ENCODE measurements at regions not wholly inside any gene's neighbourhood (a gene's known extent, or its start where the extent isn't known, plus 50 kb on each side); places are given as distances from the start of the nearest gene placed in this dataset.
"Not testable (repeated sequence)": the region's sequence is repeated elsewhere in the genome, so short reads cannot be mapped to it uniquely, and the experiment has no call there.

DNA sequence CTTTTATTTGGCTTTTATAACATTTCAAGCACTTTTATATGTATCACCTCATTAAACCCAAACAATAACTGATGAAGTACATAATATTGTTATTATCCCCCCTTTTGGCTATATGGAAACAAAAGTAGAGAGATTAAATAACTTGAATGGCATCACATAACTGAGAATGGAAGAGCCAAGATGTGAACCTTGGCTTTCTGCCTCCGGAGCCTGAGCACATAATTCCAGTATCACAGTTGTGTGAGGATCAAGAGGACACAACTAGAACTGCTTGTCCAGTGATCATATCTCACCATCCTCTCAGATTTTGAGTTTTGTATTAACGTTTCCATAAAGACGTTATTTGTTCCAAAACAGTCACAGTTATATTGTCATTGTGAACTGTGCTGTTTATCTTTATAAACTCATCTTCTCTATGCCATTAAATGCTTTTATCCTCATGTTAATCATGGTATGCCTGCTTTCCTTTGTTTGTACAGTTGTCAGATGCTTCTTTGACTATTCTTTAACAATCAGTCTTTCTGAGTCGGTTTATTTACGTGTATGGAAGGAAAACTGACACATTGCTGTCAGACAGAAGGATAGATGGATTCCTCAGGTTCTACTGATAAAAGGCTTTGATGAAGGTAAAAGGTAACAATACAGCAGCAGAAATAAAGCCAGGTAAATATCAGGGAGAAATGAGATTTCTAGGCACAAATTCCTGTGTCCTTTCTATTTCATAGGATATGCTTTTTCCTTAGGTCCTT lies 92.0 kb upstream of the FAM13C start:
- no peak for DNase-seq (ENCODE audit: low read depth in 2 of 2)

DNA sequence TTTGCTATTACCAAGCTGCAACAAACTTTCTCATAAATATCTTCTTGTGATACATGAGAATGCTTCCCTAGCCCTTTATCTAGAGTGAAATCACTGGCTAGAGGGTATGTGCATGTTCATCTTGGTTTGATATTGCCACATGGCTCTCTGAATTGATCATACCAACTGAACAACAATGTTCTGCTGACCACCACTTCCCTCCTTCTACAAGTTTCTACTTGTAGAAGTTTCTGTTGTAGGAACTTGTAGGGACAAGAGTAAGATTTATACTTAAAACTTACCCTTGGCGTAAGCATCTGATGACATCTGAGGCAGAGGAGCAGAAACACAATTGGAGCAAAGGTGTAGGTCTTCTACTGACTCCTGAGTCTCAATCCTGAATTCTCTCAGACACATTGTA lies 86.3 kb upstream of the FAM13C start:
- no peak for DNase-seq (ENCODE audit: low read depth in 2 of 2)

DNA sequence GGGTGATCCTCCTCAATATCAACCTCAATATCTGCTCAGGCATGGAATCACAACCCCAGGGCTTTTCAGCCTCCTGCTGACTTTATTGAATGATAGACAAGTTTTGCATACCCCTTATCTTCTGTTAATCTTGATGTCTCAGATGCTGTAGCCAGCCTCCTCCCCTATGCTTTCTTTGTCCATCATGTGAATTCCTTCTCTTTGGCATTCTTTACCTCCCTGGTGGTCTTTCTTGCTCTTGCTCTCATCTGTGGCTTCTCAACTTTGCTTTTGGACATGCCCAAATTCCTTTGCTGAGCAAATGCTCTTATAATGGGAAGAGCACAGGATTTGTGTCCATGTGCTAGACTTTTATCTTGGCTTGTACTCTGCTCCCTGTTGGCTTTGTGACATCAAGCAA lies 73.4 kb upstream of the FAM13C start:
- no peak for DNase-seq (ENCODE audit: low read depth in 2 of 2)

DNA sequence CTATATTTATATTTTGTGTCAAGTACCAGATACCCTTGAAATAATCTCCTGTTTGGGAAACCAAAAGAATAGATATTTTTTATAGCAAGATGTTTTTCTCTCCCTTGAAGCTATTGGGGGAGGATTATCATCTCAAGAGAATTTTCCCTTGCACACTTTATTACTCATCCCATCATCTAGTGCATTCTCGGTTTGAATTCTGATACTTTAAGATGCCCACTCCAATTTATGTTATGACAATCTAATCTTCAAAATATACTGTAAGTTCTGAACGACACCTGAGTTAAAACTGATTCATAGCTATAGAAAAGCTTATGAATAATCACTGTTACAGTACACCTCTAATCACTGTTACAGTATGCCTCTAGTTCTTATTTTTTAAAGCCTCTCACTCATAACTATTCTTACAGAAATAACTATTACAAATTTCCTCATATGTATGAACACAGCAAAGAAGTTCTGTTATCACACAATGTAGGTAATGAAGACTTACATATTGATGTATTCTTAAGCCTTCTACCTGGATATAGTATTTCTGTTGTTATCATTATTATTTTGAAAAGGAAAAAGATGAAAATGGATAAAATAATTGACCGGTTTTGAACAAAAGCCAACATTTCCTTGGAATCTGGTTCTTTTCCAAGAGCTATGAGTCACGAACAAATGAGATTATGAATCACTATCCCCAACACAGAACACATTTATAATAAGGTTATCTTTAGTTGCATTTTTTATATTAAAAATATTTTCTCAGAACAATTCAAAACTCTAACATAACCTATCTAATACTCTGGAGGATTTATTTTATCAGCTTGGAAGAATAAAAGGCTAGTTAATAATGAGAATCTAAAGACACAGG lies 72.3 kb upstream of the FAM13C start:
- peak; percentile 6 to 32 for DNase-seq (ENCODE audit: low read depth in 2 of 2)

DNA sequence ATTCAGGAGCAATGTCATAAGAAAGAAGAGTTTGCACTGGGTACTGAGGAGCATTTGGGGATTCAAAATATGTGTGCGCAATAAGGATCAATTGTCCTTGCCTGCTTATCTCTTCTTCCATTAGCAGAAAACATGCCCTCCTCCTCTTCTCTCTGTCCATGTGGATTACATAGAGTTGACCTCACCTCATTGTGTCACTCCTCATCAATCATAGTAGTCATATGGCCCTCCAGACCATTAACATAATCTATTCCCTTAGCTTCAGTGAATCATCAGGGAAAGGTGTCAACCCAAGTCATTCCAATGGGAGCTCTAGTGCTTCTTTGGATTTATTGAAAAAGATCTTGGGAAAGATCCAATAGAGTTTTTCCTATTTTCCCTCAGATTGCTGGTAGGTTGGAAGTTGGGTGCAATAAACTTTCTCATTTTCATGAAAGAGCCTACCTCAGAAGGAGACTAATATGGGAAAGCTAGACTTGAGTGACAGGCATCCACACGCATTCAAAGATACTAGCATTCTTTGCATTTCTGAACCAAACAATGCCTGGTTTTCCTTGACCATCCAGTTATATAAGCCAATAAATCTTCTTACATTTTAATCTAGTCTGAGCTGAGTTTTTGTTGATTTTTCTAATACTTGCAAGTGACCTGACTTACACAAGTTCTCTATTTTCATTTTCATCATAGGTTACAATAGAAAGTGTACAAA lies 71.5 kb upstream of the FAM13C start:
- DNase-seq (ENCODE audit: low read depth in 2 of 2): no peak

DNA sequence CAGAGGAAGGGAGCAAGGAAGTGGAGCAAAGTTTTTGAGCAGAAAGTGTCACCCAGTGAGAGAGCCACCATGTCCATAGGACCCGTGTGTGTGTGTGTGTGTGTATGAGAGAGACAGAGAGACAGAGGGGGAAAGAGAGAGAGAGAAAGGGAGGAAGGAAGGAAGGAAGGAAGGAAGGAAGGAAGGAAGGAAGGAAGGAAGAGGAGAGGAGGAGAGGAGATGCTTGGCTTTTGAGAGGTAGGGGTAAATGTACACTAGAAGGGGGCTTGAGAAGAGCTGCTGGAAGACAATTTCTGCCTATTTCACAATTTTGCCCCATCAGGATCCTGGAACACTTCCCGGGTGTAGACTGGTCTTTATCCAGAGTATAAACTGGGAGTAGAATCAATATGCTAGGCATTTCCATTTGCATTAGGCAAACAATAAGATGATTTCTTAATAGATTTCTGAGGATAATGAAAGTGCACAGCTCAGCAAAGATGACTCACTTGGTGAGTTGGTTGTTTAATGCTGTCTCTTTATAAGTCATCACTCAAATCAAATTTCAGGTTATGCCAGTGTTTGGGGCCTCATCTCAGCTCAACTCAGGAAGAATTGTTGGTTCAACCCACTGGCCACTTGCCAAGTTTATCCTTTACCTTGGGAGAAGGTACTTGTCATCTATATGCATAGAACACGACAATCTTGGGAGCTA lies 70.0 kb upstream of the FAM13C start:
- DNase-seq (ENCODE audit: low read depth in 2 of 2): no peak

DNA sequence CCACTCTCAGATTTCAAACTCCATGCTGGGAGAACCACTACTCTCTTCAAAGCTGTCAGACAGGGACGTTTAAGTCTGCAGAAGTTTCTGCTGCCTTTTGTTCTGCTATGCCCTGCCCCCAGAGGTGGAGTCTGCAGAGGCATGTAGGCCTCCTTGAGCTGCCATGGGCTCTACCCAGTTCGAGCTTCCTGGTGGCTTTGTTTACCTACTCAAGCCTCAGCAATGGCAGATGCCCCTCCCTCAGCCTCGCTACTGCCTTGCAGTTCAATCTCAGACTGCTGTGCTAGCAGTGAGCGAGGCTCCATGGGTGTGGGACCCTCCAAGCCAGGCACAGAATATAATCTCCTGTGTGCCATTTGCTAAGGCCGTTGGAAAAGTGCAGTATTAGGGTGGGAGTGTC lies 51.4 kb upstream of the FAM13C start:
- not testable (repeated sequence) for DNase-seq (ENCODE audit: low read depth in 2 of 2)
